MCF 10A (cell line): ENCODE measurements at regions not wholly inside any gene's neighbourhood (a gene's known extent, or its start where the extent isn't known, plus 50 kb on each side); places are given as distances from the start of the nearest gene placed in this dataset.

ENCODE experiments used
- BruUV-seq: library from RNA; stranded (reverse); fragments of 400-500 nt; replicated peaks from 2 replicates; lab custom pipeline; 2021; lab: Mats Ljungman, UMichigan
- CTCF ChIA-PET: fragments of 300-600 bp; sonication (Branson Sonifier 250); formaldehyde crosslinking; extraction: SDS; loops from one replicate; lab custom pipeline; 2021; ENCODE audit warnings: antibody characterized with exemption, inconsistent platforms; lab: Yijun Ruan, JAX
- POLR2A ChIA-PET: fragments of 300-600, 350-650 bp; sonication (Branson Sonifier 250); formaldehyde crosslinking; extraction: SDS; loops from one replicate; lab custom pipeline; 2020; ENCODE audit warnings: antibody characterized with exemption, inconsistent platforms; lab: Yijun Ruan, JAX
- DNase-seq: peaks from one replicate; pipeline ENCODE4 v3.0.0-alpha.2; 2018; ENCODE audit not compliant: unreplicated experiment
- H3K27ac Mint-ChIP-seq: one replicate; pipeline ENCODE4 v1.8.0; 2022; ENCODE audit warnings: mild to moderate bottlenecking, low read depth, mixed read lengths; ENCODE audit not compliant: unreplicated experiment
- H3K27me3 Mint-ChIP-seq: one replicate; pipeline ENCODE4 v1.8.0; 2022; ENCODE audit warnings: mixed read lengths; ENCODE audit not compliant: insufficient read depth, unreplicated experiment
- H3K36me3 Mint-ChIP-seq: one replicate; pipeline ENCODE4 v1.8.0; 2022; ENCODE audit warnings: mild to moderate bottlenecking, moderate library complexity, mixed read lengths; ENCODE audit not compliant: insufficient read depth, unreplicated experiment
- H3K4me1 Mint-ChIP-seq: one replicate; pipeline ENCODE4 v1.8.0; 2022; ENCODE audit warnings: mixed read lengths; ENCODE audit not compliant: insufficient read depth, unreplicated experiment
- H3K4me3 Mint-ChIP-seq: one replicate; pipeline ENCODE4 v1.8.0; 2022; ENCODE audit warnings: mild to moderate bottlenecking, moderate library complexity, mixed read lengths; ENCODE audit not compliant: unreplicated experiment
- H3K9me3 Mint-ChIP-seq: one replicate; pipeline ENCODE4 v1.8.0; 2022; ENCODE audit warnings: mixed read lengths; ENCODE audit not compliant: unreplicated experiment
- CTCF ChIP-seq: fragments of 200-600 bp; IDR thresholded peaks from one replicate; pipeline ENCODE4 v1.8.0; 2022; ENCODE audit warnings: antibody characterized with exemption, mild to moderate bottlenecking; ENCODE audit not compliant: unreplicated experiment
- intact Hi-C: fragments of 100-400 bp; cut with micrococcal nuclease; formaldehyde crosslinking; loops from 2 replicates; pipeline ENCODE4 v1.14.1; 2022

- Mint-ChIP-seq H3K4me1 (no peaks in the 10 kb centered on the region), H3K27ac (no peak overlapping the region), H3K9me3 (no peaks in the 10 kb centered on the region), H3K36me3 (no peaks in the 10 kb centered on the region), H3K4me3 (no peak overlapping the region), H3K27me3 (no peaks in the 10 kb centered on the region)
- ChIA-PET POLR2A (no interaction called here), CTCF (no interaction called here)
- no TSS peak for BruUV-seq
- no peak for DNase-seq
- TF ChIP-seq CTCF: no peak
- intact Hi-C loops: no loop called here
Measured at GRCh38 chr9:1434811-1435210, 384.7 kb downstream of the DMRT2 start.

- CTCF ChIA-PET: no interaction called here
- no TSS peak for BruUV-seq
- H3K4me1 Mint-ChIP-seq: no peaks in the 10 kb centered on the region
- POLR2A ChIA-PET: no interaction called here
- no peak overlapping the region for H3K27ac Mint-ChIP-seq
- no peak for TF ChIP-seq CTCF
- H3K9me3 Mint-ChIP-seq: no peaks in the 10 kb centered on the region
- DNase-seq: no peak
- H3K4me3 Mint-ChIP-seq: no peak overlapping the region
- H3K27me3 Mint-ChIP-seq: no peaks in the 10 kb centered on the region
- intact Hi-C loops: no loop called here
- H3K36me3 Mint-ChIP-seq: no peaks in the 10 kb centered on the region
Measured at GRCh38 chr9:1440256-1440655, 390.1 kb downstream of the DMRT2 start.

GRCh38 chr9:1442105-1442504, 391.9 kb downstream of the DMRT2 start:
- no peak for DNase-seq
- Mint-ChIP-seq H3K9me3 (no peaks in the 10 kb centered on the region), H3K4me1 (peaks cover 1% of the 10 kb centered on the region), H3K4me3 (no peak overlapping the region), H3K27ac (no peak overlapping the region), H3K27me3 (no peaks in the 10 kb centered on the region), H3K36me3 (no peaks in the 10 kb centered on the region)
- no peak for TF ChIP-seq CTCF
- ChIA-PET POLR2A (interaction anchor here (1.0 kb wide), 1 partner anchor 16 kb away, joined by 3 read pairs; no protein-coding TSS in a partner anchor), CTCF (interaction anchor here (0.5 to 0.6 kb wide), 2 partner anchors 97 to 513 kb away, joined by 3 read pairs; no protein-coding TSS in a partner anchor)
- no TSS peak for BruUV-seq
- intact Hi-C loops: no loop called here

GRCh38 chr9:1443450-1443849, 393.3 kb downstream of the DMRT2 start:
- H3K36me3 Mint-ChIP-seq: no peaks in the 10 kb centered on the region
- peaks cover 8% of the 10 kb centered on the region for H3K4me1 Mint-ChIP-seq
- no peak for DNase-seq
- H3K27ac Mint-ChIP-seq: no peak overlapping the region
- no peaks in the 10 kb centered on the region for H3K27me3 Mint-ChIP-seq
- H3K9me3 Mint-ChIP-seq: no peaks in the 10 kb centered on the region
- intact Hi-C loops: no loop called here
- POLR2A ChIA-PET: interaction anchor here (0.9 kb wide), 1 partner anchor 93 kb away, joined by 4 read pairs; no protein-coding TSS in a partner anchor
- TF ChIP-seq CTCF: no peak
- no TSS peak for BruUV-seq
- CTCF ChIA-PET: no interaction called here
- no peak overlapping the region for H3K4me3 Mint-ChIP-seq
